ENCODE measurements at regions not wholly inside any gene's neighbourhood (a gene's known extent, or its start where the extent isn't known, plus 50 kb on each side); places are given as distances from the start of the nearest gene placed in this dataset.

DNA sequence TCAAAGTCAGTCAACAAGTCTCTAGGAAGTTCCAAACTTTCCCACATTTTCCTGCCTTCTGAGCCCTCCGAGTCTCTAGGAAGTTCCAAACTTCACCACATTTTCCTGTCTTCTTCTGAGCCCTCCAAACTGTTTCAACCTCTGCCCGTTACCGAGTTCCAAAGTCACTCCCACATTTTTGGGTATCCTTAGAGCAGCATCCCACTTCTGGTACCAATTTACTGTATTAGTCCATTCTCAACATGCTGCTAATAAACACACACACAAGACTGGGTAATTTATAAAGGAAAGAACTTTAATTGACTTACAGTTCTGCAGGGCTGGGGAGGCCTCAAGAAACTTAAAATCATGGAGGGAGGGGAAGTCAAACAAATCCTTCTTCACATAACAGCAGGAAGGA is 169.0 kb upstream of the HS3ST3A1 start:
- TF ChIP-seq, protein P1, sequence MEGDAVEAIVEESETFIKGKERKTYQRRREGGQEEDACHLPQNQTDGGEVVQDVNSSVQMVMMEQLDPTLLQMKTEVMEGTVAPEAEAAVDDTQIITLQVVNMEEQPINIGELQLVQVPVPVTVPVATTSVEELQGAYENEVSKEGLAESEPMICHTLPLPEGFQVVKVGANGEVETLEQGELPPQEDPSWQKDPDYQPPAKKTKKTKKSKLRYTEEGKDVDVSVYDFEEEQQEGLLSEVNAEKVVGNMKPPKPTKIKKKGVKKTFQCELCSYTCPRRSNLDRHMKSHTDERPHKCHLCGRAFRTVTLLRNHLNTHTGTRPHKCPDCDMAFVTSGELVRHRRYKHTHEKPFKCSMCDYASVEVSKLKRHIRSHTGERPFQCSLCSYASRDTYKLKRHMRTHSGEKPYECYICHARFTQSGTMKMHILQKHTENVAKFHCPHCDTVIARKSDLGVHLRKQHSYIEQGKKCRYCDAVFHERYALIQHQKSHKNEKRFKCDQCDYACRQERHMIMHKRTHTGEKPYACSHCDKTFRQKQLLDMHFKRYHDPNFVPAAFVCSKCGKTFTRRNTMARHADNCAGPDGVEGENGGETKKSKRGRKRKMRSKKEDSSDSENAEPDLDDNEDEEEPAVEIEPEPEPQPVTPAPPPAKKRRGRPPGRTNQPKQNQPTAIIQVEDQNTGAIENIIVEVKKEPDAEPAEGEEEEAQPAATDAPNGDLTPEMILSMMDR (IDR thresholded peaks at IDR 0.05), result no peak
- TF ChIP-seq POLR2A (IDR thresholded peaks at IDR 0.05), result no peak

Measured in right lobe of liver (tissue), 4 donors.